ENCODE measurements at regions not wholly inside any gene's neighbourhood (a gene's known extent, or its start where the extent isn't known, plus 50 kb on each side); places are given as distances from the start of the nearest gene placed in this dataset.
"Not testable (repeated sequence)": the region's sequence is repeated elsewhere in the genome, so short reads cannot be mapped to it uniquely, and the experiment has no call there.

- no peaks in the 10 kb centered on the region for H3K36me3 ChIP-seq (ENCODE audit: control insufficient read depth in 1 of 2, insufficient read depth in 2 of 2, low read length in 2 of 2)
- H2AFZ ChIP-seq (ENCODE audit: low read depth, low read length, poor library complexity, severe bottlenecking) = no peak overlapping the region
- no peaks in the 10 kb centered on the region for H3K4me1 ChIP-seq (ENCODE audit: control insufficient read depth in 1 of 2, insufficient read depth in 2 of 2, low read length in 2 of 2)
- H3K9me2 ChIP-seq (ENCODE audit: insufficient read depth) = no peaks in the 10 kb centered on the region
- no peak for DNase-seq (ENCODE audit: low read depth, low spot score)
- H3K4me3 ChIP-seq (replicated peaks in 1 of 2; ENCODE audit: low read depth in 1 of 2, low read length in 2 of 2) = no peak overlapping the region
- BruUV-seq (replicated peaks) = no TSS peak
- H3K4me2 ChIP-seq (ENCODE audit: low read length) = no peak overlapping the region
- H3K27ac ChIP-seq (ENCODE audit: low read depth, low read length) = no peak overlapping the region
- RAD21 ChIA-PET (ENCODE audit: low non-redundant PET in 1 of 2, low total read pairs in 2 of 2, uncharacterized antibody in 2 of 2, unreplicated experiment in 2 of 2) = no interaction called here
- POLR2A ChIA-PET = no interaction called here
- peaks cover 7% of the 10 kb centered on the region for H3K27me3 ChIP-seq (ENCODE audit: insufficient read depth, low read length)
- no peak for TF ChIP-seq EZH2 (IDR thresholded peaks at IDR 0.05)
- no peaks in the 10 kb centered on the region for H3K79me2 ChIP-seq (ENCODE audit: insufficient read depth, low read length)
- H3K9ac ChIP-seq (ENCODE audit: low read length) = no peak overlapping the region
- intact Hi-C loops (cut with micrococcal nuclease) = no loop called here
- CTCF ChIA-PET = no interaction called here
- H4K20me1 ChIP-seq (ENCODE audit: insufficient read depth) = no peaks in the 10 kb centered on the region
- ATAC-seq = no peak
- no peaks in the 10 kb centered on the region for H3K9me3 ChIP-seq (ENCODE audit: control insufficient read depth in 1 of 2, insufficient read depth in 1 of 2, low read depth in 1 of 2, low read length in 2 of 2)
Measured at GRCh38 chr14:34147461-34147860, 196.6 kb upstream of the EGLN3 start.

- H3K9ac ChIP-seq (ENCODE audit: low read length); H3K9me3 ChIP-seq (ENCODE audit: control insufficient read depth in 1 of 2, insufficient read depth in 1 of 2, low read depth in 1 of 2, low read length in 2 of 2); H3K27ac ChIP-seq (ENCODE audit: low read depth, low read length); H3K4me3 ChIP-seq (replicated peaks in 1 of 2; ENCODE audit: low read depth in 1 of 2, low read length in 2 of 2); H3K36me3 ChIP-seq (ENCODE audit: control insufficient read depth in 1 of 2, insufficient read depth in 2 of 2, low read length in 2 of 2); H4K20me1 ChIP-seq (ENCODE audit: insufficient read depth); H3K79me2 ChIP-seq (ENCODE audit: insufficient read depth, low read length); BruUV-seq (replicated peaks); POLR2A ChIA-PET; DNase-seq (ENCODE audit: low read depth, low spot score); CTCF ChIA-PET; H3K4me1 ChIP-seq (ENCODE audit: control insufficient read depth in 1 of 2, insufficient read depth in 2 of 2, low read length in 2 of 2); intact Hi-C loops (cut with micrococcal nuclease); H3K27me3 ChIP-seq (ENCODE audit: insufficient read depth, low read length); H2AFZ ChIP-seq (ENCODE audit: low read depth, low read length, poor library complexity, severe bottlenecking); H3K9me2 ChIP-seq (ENCODE audit: insufficient read depth); RAD21 ChIA-PET (ENCODE audit: low non-redundant PET in 1 of 2, low total read pairs in 2 of 2, uncharacterized antibody in 2 of 2, unreplicated experiment in 2 of 2); ATAC-seq: not testable (repeated sequence)
- H3K4me2 ChIP-seq (ENCODE audit: low read length) = peak overlapping the region; percentile 41
Measured at GRCh38 chr14:34140127-34140526, 189.3 kb upstream of the EGLN3 start.

Data from HCT116 (cell line).